Sigmoid colon (tissue), 6 donors: ENCODE measurements at regions not wholly inside any gene's neighbourhood (a gene's known extent, or its start where the extent isn't known, plus 50 kb on each side); places are given as distances from the start of the nearest gene placed in this dataset.

Experiments used
- DNase-seq: peaks from one replicate; pipeline ENCODE4 v3.0.0-alpha.2; 2019
- H3K27ac ChIP-seq, 4 donors: fragments of 200-600 bp; sonication (generic); one replicate each; pipeline ENCODE4 v1.5.1; 2016 to 2019; ENCODE audit warnings: mild to moderate bottlenecking in 1 of 4
- H3K27me3 ChIP-seq, 3 donors: fragments of 200-600 bp; sonication (generic); one replicate each; pipeline ENCODE4 v1.5.1; 2019; ENCODE audit warnings: mild to moderate bottlenecking in 1 of 3
- H3K36me3 ChIP-seq, 4 donors: fragments of 200-600 bp; sonication (generic); one replicate each; pipeline ENCODE4 v1.5.1; 2016 to 2019
- H3K4me1 ChIP-seq, 4 donors: fragments of 200-600 bp; sonication (generic); one replicate each; pipeline ENCODE4 v1.5.1; 2017 to 2019
- H3K4me3 ChIP-seq, 4 donors: fragments of 200-600 bp; sonication (generic); one replicate each; pipeline ENCODE4 v1.5.1; 2017 to 2019; ENCODE audit warnings: mild to moderate bottlenecking in 2 of 4, moderate library complexity in 1 of 4
- H3K9me3 ChIP-seq, 4 donors: fragments of 200-600 bp in 3 of 4; sonication (generic) in 3 of 4; one replicate each; pipeline versions ENCODE4 v1.5.1 to v1.6.1; 2013 to 2019
- EP300 ChIP-seq, 4 donors: sonication (generic); formaldehyde crosslinking; IDR thresholded peaks; one replicate each; pipeline ENCODE4 v1.6.1; 2017; ENCODE audit warnings: antibody characterized with exemption in 4 of 4
- POLR2A ChIP-seq, 2 donors: fragments of 450-650 bp; IDR thresholded peaks; one replicate each; pipeline ENCODE4 v1.6.1; 2016; ENCODE audit warnings: antibody characterized with exemption in 2 of 2, mild to moderate bottlenecking in 2 of 2, moderate library complexity in 2 of 2
- POLR2AphosphoS5 ChIP-seq, 4 donors: sonication (generic); formaldehyde crosslinking; IDR thresholded peaks; one replicate each; pipeline ENCODE4 v1.6.1; 2017; ENCODE audit warnings: antibody characterized with exemption in 4 of 4
- WGBS, 2 donors: extraction: QIAGEN DNeasy Blood & Tissue Kit; methylation state at CpG; one replicate each; pipeline ENCODE4 v1.1.7; 2013; 5-methylcytosine and 5-hydroxymethylcytosine counted together
- intact Hi-C: fragments of 100-400 bp; cut with DNase I; formaldehyde crosslinking; loops from one replicate; pipeline ENCODE4 v1.15.1; 2023
- TF ChIP-seq, protein P1 (sequence below), 4 experiments: fragments of 450-650 bp in 3 of 4; fragments of 200-600 bp in 1 of 4; IDR thresholded peaks; one replicate each; pipeline ENCODE4 v1.5.1; 2016 to 2019; ENCODE audit warnings: antibody characterized with exemption in 4 of 4, mild to moderate bottlenecking in 3 of 4, moderate library complexity in 2 of 4
- donor health status: healthy with polysubstance abuse.
- donor health status: healthy.

- H3K9me3 ChIP-seq = no peaks in the 10 kb centered on the region
- WGBS, 2 donors = 87 to 88% methylated on average over 1 of the region's 1 CpG
Observed at GRCh38 chr5:91983869-91984268, 600.8 kb upstream of the ARRDC3 start.

GRCh38 chr5:91978221-91978882, 595.2 kb upstream of the ARRDC3 start:
- Histone ChIP-seq H3K27ac (no peak overlapping the region), H3K4me3 (no peak overlapping the region), H3K9me3 (no peaks in the 10 kb centered on the region), H3K36me3 (no peaks in the 10 kb centered on the region), H3K27me3 (no peaks in the 10 kb centered on the region), H3K4me1 (no peaks in the 10 kb centered on the region)
- no peak for TF ChIP-seq POLR2AphosphoS5 (IDR thresholded peaks at IDR 0.05)
- no peak for TF ChIP-seq POLR2A (IDR thresholded peaks at IDR 0.05)
- TF ChIP-seq, protein P1, sequence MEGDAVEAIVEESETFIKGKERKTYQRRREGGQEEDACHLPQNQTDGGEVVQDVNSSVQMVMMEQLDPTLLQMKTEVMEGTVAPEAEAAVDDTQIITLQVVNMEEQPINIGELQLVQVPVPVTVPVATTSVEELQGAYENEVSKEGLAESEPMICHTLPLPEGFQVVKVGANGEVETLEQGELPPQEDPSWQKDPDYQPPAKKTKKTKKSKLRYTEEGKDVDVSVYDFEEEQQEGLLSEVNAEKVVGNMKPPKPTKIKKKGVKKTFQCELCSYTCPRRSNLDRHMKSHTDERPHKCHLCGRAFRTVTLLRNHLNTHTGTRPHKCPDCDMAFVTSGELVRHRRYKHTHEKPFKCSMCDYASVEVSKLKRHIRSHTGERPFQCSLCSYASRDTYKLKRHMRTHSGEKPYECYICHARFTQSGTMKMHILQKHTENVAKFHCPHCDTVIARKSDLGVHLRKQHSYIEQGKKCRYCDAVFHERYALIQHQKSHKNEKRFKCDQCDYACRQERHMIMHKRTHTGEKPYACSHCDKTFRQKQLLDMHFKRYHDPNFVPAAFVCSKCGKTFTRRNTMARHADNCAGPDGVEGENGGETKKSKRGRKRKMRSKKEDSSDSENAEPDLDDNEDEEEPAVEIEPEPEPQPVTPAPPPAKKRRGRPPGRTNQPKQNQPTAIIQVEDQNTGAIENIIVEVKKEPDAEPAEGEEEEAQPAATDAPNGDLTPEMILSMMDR (IDR thresholded peaks at IDR 0.05) = no peak
- TF ChIP-seq EP300 (IDR thresholded peaks at IDR 0.05) = no peak
- intact Hi-C loops = no loop called here
- 87 to 91% methylated on average over 2 of the region's 2 CpGs for WGBS, 2 donors
- DNase-seq = no peak

More at GRCh38 chr5:91983869-91984268, 600.8 kb upstream of the ARRDC3 start:
- Histone ChIP-seq H3K27me3 (no peaks in the 10 kb centered on the region), H3K36me3 (no peaks in the 10 kb centered on the region), H3K27ac (no peak overlapping the region), H3K4me1 (no peaks in the 10 kb centered on the region), H3K4me3 (no peak overlapping the region)
- intact Hi-C loops = no loop called here
- TF ChIP-seq POLR2AphosphoS5 (IDR thresholded peaks at IDR 0.05) (no peak), EP300 (IDR thresholded peaks at IDR 0.05) (no peak), POLR2A (IDR thresholded peaks at IDR 0.05) (no peak)
- TF ChIP-seq, protein P1 (IDR thresholded peaks at IDR 0.05) = no peak
- no peak for DNase-seq

DNA sequence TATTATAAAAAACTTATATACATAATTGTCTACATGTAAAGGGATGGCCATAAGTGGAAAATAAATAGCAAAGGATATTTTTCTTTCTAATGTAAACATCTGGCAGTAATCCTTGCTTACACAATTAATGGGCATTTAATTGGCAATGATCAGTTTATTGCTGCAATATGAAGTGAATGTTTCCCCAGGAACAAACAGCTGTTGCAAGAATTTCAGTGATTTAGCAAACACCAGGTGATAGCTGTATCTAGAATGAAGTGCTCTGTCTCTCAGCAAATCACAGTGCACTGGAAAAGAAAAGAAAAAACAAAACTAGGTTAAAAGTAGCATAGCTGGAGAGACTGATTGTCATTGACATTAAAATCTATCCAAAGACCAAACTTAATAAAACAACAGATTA, 594.5 kb upstream of the ARRDC3 start:
- Histone ChIP-seq H3K27me3 (no peaks in the 10 kb centered on the region), H3K9me3 (no peaks in the 10 kb centered on the region), H3K4me1 (no peaks in the 10 kb centered on the region), H3K4me3 (no peak overlapping the region), H3K27ac (no peak overlapping the region), H3K36me3 (no peaks in the 10 kb centered on the region)
- intact Hi-C loops = no loop called here
- TF ChIP-seq POLR2AphosphoS5 (IDR thresholded peaks at IDR 0.05) (no peak), EP300 (IDR thresholded peaks at IDR 0.05) (no peak), POLR2A (IDR thresholded peaks at IDR 0.05) (no peak)
- TF ChIP-seq, protein P1 (IDR thresholded peaks at IDR 0.05) = no peak
- no peak for DNase-seq

GRCh38 chr5:91976451-91976850, 593.3 kb upstream of the ARRDC3 start:
- WGBS, 2 donors = 69 to 77% methylated on average over 3 of the region's 3 CpGs
- no peaks in the 10 kb centered on the region for H3K36me3 ChIP-seq
- intact Hi-C loops = no loop called here
- no peak overlapping the region for H3K4me3 ChIP-seq
- H3K9me3 ChIP-seq = no peaks in the 10 kb centered on the region
- H3K4me1 ChIP-seq = no peaks in the 10 kb centered on the region
- H3K27me3 ChIP-seq = no peaks in the 10 kb centered on the region
- H3K27ac ChIP-seq = no peak overlapping the region
- no peak for DNase-seq
- TF ChIP-seq POLR2AphosphoS5 (IDR thresholded peaks at IDR 0.05) = no peak
- TF ChIP-seq EP300 (IDR thresholded peaks at IDR 0.05) = no peak
- no peak for TF ChIP-seq POLR2A (IDR thresholded peaks at IDR 0.05)
- TF ChIP-seq, protein P1 (IDR thresholded peaks at IDR 0.05) = no peak

- no peaks in the 10 kb centered on the region for H3K9me3 ChIP-seq
- WGBS, 2 donors = 92 to 96% methylated on average over 1 of the region's 1 CpG
- H3K4me1 ChIP-seq = no peaks in the 10 kb centered on the region
- DNase-seq = no peak
- H3K36me3 ChIP-seq = no peaks in the 10 kb centered on the region
- no peak for TF ChIP-seq POLR2A (IDR thresholded peaks at IDR 0.05)
- TF ChIP-seq, protein P1 (IDR thresholded peaks at IDR 0.05) = no peak
- TF ChIP-seq POLR2AphosphoS5 (IDR thresholded peaks at IDR 0.05) = no peak
- no peak for TF ChIP-seq EP300 (IDR thresholded peaks at IDR 0.05)
- intact Hi-C loops = no loop called here
- no peak overlapping the region for H3K27ac ChIP-seq
- H3K27me3 ChIP-seq = no peaks in the 10 kb centered on the region
- no peak overlapping the region for H3K4me3 ChIP-seq
Observed at GRCh38 chr5:91963166-91963565, 580.0 kb upstream of the ARRDC3 start.
